HAP-1 (cell line): ENCODE measurements at regions not wholly inside any gene's neighbourhood (a gene's known extent, or its start where the extent isn't known, plus 50 kb on each side); places are given as distances from the start of the nearest gene placed in this dataset.
A peak's percentile ranks its signal among the peaks of the same experiment; 100 is the strongest.

Experiments
- DNase-seq, 2 experiments: peaks; one replicate each; pipeline ENCODE4 v3.0.0-alpha.2; 2016 to 2020; ENCODE audit warnings: low spot score in 2 of 2
- H3K27me3 ChIP-seq: fragments of 250-450 bp; sonication (Bioruptor Pico); 2 replicates; pipeline ENCODE4 v1.5.1; 2020; ENCODE audit warnings: low read depth, mild to moderate bottlenecking, moderate library complexity
- H3K36me3 ChIP-seq: fragments of 250-450 bp; sonication (Bioruptor Pico); replicated peaks from 2 replicates; pipeline ENCODE4 v1.5.1; 2020; ENCODE audit warnings: mild to moderate bottlenecking
- H3K4me1 ChIP-seq: fragments of 250-450 bp; sonication (Bioruptor Pico); 2 replicates; pipeline ENCODE4 v1.5.1; 2020; ENCODE audit warnings: mild to moderate bottlenecking
- H3K4me3 ChIP-seq: fragments of 250-450 bp; sonication (Bioruptor Pico); 2 replicates; pipeline ENCODE4 v1.5.1; 2020; ENCODE audit warnings: mild to moderate bottlenecking, moderate library complexity
- H3K9me3 ChIP-seq: fragments of 250-450 bp; sonication (Bioruptor Pico); 2 replicates; pipeline ENCODE4 v1.5.1; 2020; ENCODE audit warnings: mild to moderate bottlenecking, moderate library complexity
- in situ Hi-C: fragments of 300-500 bp; cut with MboI; formaldehyde crosslinking; loops from 3 replicates; pipeline ENCODE4 v1.14.3; 2020; ENCODE audit warnings: low sequenced_read_pairs, inconsistent platforms, mixed read lengths

- no peak overlapping the region for H3K4me3 ChIP-seq
- no peaks in the 10 kb centered on the region for H3K27me3 ChIP-seq
- H3K4me1 ChIP-seq = no peaks in the 10 kb centered on the region
- in situ Hi-C loops = no loop called here
- no peak for DNase-seq
- H3K36me3 ChIP-seq = no peaks in the 10 kb centered on the region
- H3K9me3 ChIP-seq = no peaks in the 10 kb centered on the region
Measured at GRCh38 chr5:104817127-104817526, 1254.5 kb upstream of the NUDT12 start.

GRCh38 chr5:104815212-104815611 lies 1252.6 kb upstream of the NUDT12 start:
- in situ Hi-C loops = no loop called here
- Histone ChIP-seq H3K36me3 (no peaks in the 10 kb centered on the region), H3K9me3 (no peaks in the 10 kb centered on the region), H3K4me1 (no peaks in the 10 kb centered on the region), H3K4me3 (no peak overlapping the region), H3K27me3 (no peaks in the 10 kb centered on the region)
- DNase-seq = no peak

GRCh38 chr5:104800440-104801048 lies 1238.0 kb upstream of the NUDT12 start:
- peaks cover 7% of the 10 kb centered on the region for H3K4me1 ChIP-seq
- DNase-seq = peak in 1 of 2 experiments; percentile 14
- no peaks in the 10 kb centered on the region for H3K9me3 ChIP-seq
- H3K36me3 ChIP-seq = no peaks in the 10 kb centered on the region
- H3K4me3 ChIP-seq = no peak overlapping the region
- H3K27me3 ChIP-seq = no peaks in the 10 kb centered on the region
- in situ Hi-C loops = no loop called here

GRCh38 chr5:104793755-104794080 lies 1231.1 kb upstream of the NUDT12 start:
- in situ Hi-C loops = no loop called here
- no peaks in the 10 kb centered on the region for H3K9me3 ChIP-seq
- peaks cover 9% of the 10 kb centered on the region for H3K4me1 ChIP-seq
- H3K4me3 ChIP-seq = no peak overlapping the region
- peak; percentile 21 to 73 for DNase-seq
- H3K36me3 ChIP-seq = no peaks in the 10 kb centered on the region
- no peaks in the 10 kb centered on the region for H3K27me3 ChIP-seq

GRCh38 chr5:104793031-104793754 lies 1230.6 kb upstream of the NUDT12 start:
- Histone ChIP-seq H3K4me1 (peaks cover 9% of the 10 kb centered on the region), H3K36me3 (no peaks in the 10 kb centered on the region), H3K9me3 (no peaks in the 10 kb centered on the region), H3K27me3 (no peaks in the 10 kb centered on the region), H3K4me3 (no peak overlapping the region)
- in situ Hi-C loops = no loop called here
- no peak for DNase-seq

GRCh38 chr5:104789366-104789765 lies 1226.8 kb upstream of the NUDT12 start:
- H3K36me3 ChIP-seq = no peaks in the 10 kb centered on the region
- in situ Hi-C loops = no loop called here
- H3K4me1 ChIP-seq = peaks cover 9% of the 10 kb centered on the region
- no peaks in the 10 kb centered on the region for H3K27me3 ChIP-seq
- no peak overlapping the region for H3K4me3 ChIP-seq
- no peaks in the 10 kb centered on the region for H3K9me3 ChIP-seq
- no peak for DNase-seq

- no peaks in the 10 kb centered on the region for H3K36me3 ChIP-seq
- no peak for DNase-seq
- in situ Hi-C loops = no loop called here
- H3K9me3 ChIP-seq = no peaks in the 10 kb centered on the region
- no peaks in the 10 kb centered on the region for H3K27me3 ChIP-seq
- H3K4me1 ChIP-seq = no peaks in the 10 kb centered on the region
- H3K4me3 ChIP-seq = no peak overlapping the region
Measured at GRCh38 chr5:104785097-104785496, 1222.5 kb upstream of the NUDT12 start.

GRCh38 chr5:104774372-104774771 lies 1211.8 kb upstream of the NUDT12 start:
- Histone ChIP-seq H3K4me1 (peaks cover 12% of the 10 kb centered on the region), H3K36me3 (no peaks in the 10 kb centered on the region), H3K9me3 (no peaks in the 10 kb centered on the region), H3K4me3 (no peak overlapping the region), H3K27me3 (no peaks in the 10 kb centered on the region)
- no peak for DNase-seq
- in situ Hi-C loops = no loop called here

- Histone ChIP-seq H3K4me1 (peaks cover 5% of the 10 kb centered on the region; the same call in 1 of the 2 replicates), H3K9me3 (no peaks in the 10 kb centered on the region), H3K4me3 (no peak overlapping the region), H3K27me3 (no peaks in the 10 kb centered on the region), H3K36me3 (no peaks in the 10 kb centered on the region)
- in situ Hi-C loops = no loop called here
- DNase-seq = no peak
Measured at GRCh38 chr5:104764197-104764596, 1201.6 kb upstream of the NUDT12 start.

- peaks cover 7% of the 10 kb centered on the region; the same call in 1 of the 2 replicates for H3K4me1 ChIP-seq
- no peak overlapping the region for H3K4me3 ChIP-seq
- in situ Hi-C loops = no loop called here
- H3K36me3 ChIP-seq = no peaks in the 10 kb centered on the region
- no peaks in the 10 kb centered on the region for H3K9me3 ChIP-seq
- DNase-seq = no peak
- H3K27me3 ChIP-seq = no peaks in the 10 kb centered on the region
Measured at GRCh38 chr5:104763216-104763615, 1200.6 kb upstream of the NUDT12 start.

GRCh38 chr5:104757915-104758314 lies 1195.3 kb upstream of the NUDT12 start:
- in situ Hi-C loops = no loop called here

GRCh38 chr5:104755806-104756205 lies 1193.2 kb upstream of the NUDT12 start:
- DNase-seq = no peak
- Histone ChIP-seq H3K4me1 (peaks cover 7% of the 10 kb centered on the region; the same call in 1 of the 2 replicates), H3K9me3 (no peaks in the 10 kb centered on the region), H3K27me3 (no peaks in the 10 kb centered on the region), H3K4me3 (no peak overlapping the region), H3K36me3 (no peaks in the 10 kb centered on the region)
- in situ Hi-C loops = no loop called here

More at GRCh38 chr5:104757915-104758314, 1195.3 kb upstream of the NUDT12 start:
- Histone ChIP-seq H3K36me3 (no peaks in the 10 kb centered on the region), H3K9me3 (no peaks in the 10 kb centered on the region), H3K4me3 (no peak overlapping the region), H3K4me1 (peaks cover 7% of the 10 kb centered on the region; the same call in 1 of the 2 replicates), H3K27me3 (no peaks in the 10 kb centered on the region)
- DNase-seq = no peak

- in situ Hi-C loops = no loop called here
- no peak overlapping the region for H3K4me3 ChIP-seq
- H3K36me3 ChIP-seq = no peaks in the 10 kb centered on the region
- DNase-seq = no peak
- no peaks in the 10 kb centered on the region for H3K9me3 ChIP-seq
- no peaks in the 10 kb centered on the region for H3K27me3 ChIP-seq
- H3K4me1 ChIP-seq = peaks cover 4% of the 10 kb centered on the region; the same call in 1 of the 2 replicates
Measured at GRCh38 chr5:104754311-104754995, 1191.9 kb upstream of the NUDT12 start.

- no peaks in the 10 kb centered on the region for H3K36me3 ChIP-seq
- DNase-seq = no peak
- H3K27me3 ChIP-seq = no peaks in the 10 kb centered on the region
- H3K4me1 ChIP-seq = no peaks in the 10 kb centered on the region
- peaks cover 3% of the 10 kb centered on the region; the same call in 1 of the 2 replicates for H3K9me3 ChIP-seq
- in situ Hi-C loops = no loop called here
- H3K4me3 ChIP-seq = no peak overlapping the region
Measured at GRCh38 chr5:104751969-104752368, 1189.4 kb upstream of the NUDT12 start.
